MM.1S (cell line): ENCODE measurements at regions not wholly inside any gene's neighbourhood (a gene's known extent, or its start where the extent isn't known, plus 50 kb on each side); places are given as distances from the start of the nearest gene placed in this dataset.

Source experiments
- DNase-seq: peaks from one replicate; pipeline ENCODE4 v3.0.0-alpha.2; 2015
- H2AFZ ChIP-seq: fragments of 300-600 bp; sonication (generic); 2 replicates; pipeline ENCODE4 v1.6.0; 2016; ENCODE audit warnings: antibody characterized with exemption, low read length
- H3F3A ChIP-seq: fragments of 300-600 bp; sonication (generic); 2 replicates; pipeline ENCODE4 v1.6.1; 2016; ENCODE audit warnings: mild to moderate bottlenecking, antibody characterized with exemption, low read length, moderate library complexity, mixed read lengths; ENCODE audit not compliant: insufficient read depth
- H3K27ac ChIP-seq: fragments of 300-600 bp; sonication (generic); 2 replicates; pipeline ENCODE4 v1.5.1; 2016; ENCODE audit warnings: mild to moderate bottlenecking, low read length
- H3K27me3 ChIP-seq: fragments of 300-600 bp; sonication (generic); replicated peaks from 2 replicates; pipeline ENCODE4 v1.6.0; 2016; ENCODE audit warnings: low read length; ENCODE audit not compliant: insufficient read depth
- H3K36me3 ChIP-seq: fragments of 300-600 bp; sonication (generic); replicated peaks from 2 replicates; pipeline ENCODE4 v1.6.1; 2016; ENCODE audit warnings: mild to moderate bottlenecking, low read length, mixed read lengths; ENCODE audit not compliant: insufficient read depth
- H3K4me1 ChIP-seq: fragments of 300-600 bp; sonication (generic); 2 replicates; pipeline ENCODE4 v1.6.1; 2016; ENCODE audit warnings: low read length, mixed read lengths
- H3K4me2 ChIP-seq: fragments of 300-600 bp; sonication (generic); 2 replicates; pipeline ENCODE4 v1.6.0; 2016; ENCODE audit warnings: low read depth, low read length
- H3K4me3 ChIP-seq: fragments of 300-600 bp; sonication (generic); 2 replicates; pipeline ENCODE4 v1.5.1; 2016; ENCODE audit warnings: low read length, mixed read lengths
- H3K79me2 ChIP-seq: fragments of 300-600 bp; sonication (generic); 2 replicates; pipeline ENCODE4 v1.6.1; 2016; ENCODE audit warnings: mixed run types, low read length, mixed read lengths
- H3K9ac ChIP-seq: fragments of 300-600 bp; sonication (generic); 2 replicates; pipeline ENCODE4 v1.6.1; 2016; ENCODE audit warnings: low read length, mixed read lengths
- H3K9me2 ChIP-seq: fragments of 300-600 bp; sonication (generic); replicated peaks from 2 replicates; pipeline ENCODE4 v1.6.1; 2016; ENCODE audit warnings: mild to moderate bottlenecking, low read length, mixed read lengths; ENCODE audit not compliant: insufficient read depth
- H3K9me3 ChIP-seq: fragments of 300-600 bp; sonication (generic); replicated peaks from 2 replicates; pipeline ENCODE4 v1.6.1; 2016; ENCODE audit warnings: mild to moderate bottlenecking, low read length, mixed read lengths; ENCODE audit not compliant: insufficient read depth
- H4K20me1 ChIP-seq: fragments of 300-600 bp; sonication (generic); 2 replicates; pipeline ENCODE4 v1.6.1; 2016; ENCODE audit warnings: mild to moderate bottlenecking, low read length, moderate library complexity, mixed read lengths; ENCODE audit not compliant: insufficient read depth
- EZH2 ChIP-seq: fragments of 300-600 bp; sonication (generic); optimal IDR thresholded peaks from 2 replicates; pipeline ENCODE3; 2017; ENCODE audit warnings: low read depth, mild to moderate bottlenecking, antibody characterized with exemption, low read length, mixed read lengths
- EZH2phosphoT487 ChIP-seq: fragments of 300-600 bp; sonication (generic); IDR thresholded peaks from 2 replicates; pipeline ENCODE4 v1.6.1; 2018; ENCODE audit warnings: antibody characterized with exemption, low read length
- TF ChIP-seq, protein P1 (sequence below): fragments of 300-600 bp; sonication (generic); IDR thresholded peaks from 2 replicates; pipeline ENCODE4 v1.5.1; 2016; ENCODE audit warnings: antibody characterized with exemption, low read length, mixed read lengths

DNA sequence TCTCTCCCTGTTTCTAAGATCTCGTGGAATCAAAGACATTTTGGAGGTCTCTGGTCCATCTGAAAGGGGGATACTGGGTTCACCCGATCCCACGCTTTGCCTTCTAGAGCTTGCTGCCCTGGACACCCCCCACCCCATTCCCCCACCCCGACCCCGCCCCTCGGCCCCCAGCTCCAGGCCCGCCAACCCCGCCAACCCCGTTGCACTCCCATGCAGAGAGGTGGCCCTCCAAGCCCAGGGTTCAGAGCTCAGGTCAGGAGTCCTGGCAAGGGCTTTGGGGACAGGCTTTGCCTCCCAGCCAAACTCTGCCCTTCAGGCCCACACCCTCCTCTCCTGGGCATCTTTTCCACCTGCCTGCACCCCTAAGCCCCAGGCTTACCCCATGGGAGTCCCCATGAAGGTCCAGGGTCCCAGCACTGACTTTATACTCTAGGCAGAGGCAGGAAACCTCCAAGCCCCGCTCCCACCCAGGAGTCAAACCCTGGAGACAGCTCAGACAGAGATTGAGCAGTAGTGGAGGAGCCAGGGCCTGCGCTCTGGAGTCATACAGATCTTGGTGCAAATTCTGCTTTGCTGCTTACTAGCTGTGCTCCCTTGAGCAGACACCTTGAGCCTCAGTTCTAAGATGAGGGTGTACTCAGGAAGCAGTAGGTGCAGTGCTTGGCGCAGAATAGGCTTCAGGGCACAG, 155.9 kb downstream of the FOXD2 start:
- no peak overlapping the region for H2AFZ ChIP-seq
- no peaks in the 10 kb centered on the region for H3K9me3 ChIP-seq
- H3K4me1 ChIP-seq, result no peaks in the 10 kb centered on the region
- H3K79me2 ChIP-seq, result no peaks in the 10 kb centered on the region
- H3K9ac ChIP-seq, result no peak overlapping the region
- H3K27ac ChIP-seq, result no peak overlapping the region
- H3K4me2 ChIP-seq, result no peak overlapping the region
- H3K36me3 ChIP-seq, result no peaks in the 10 kb centered on the region
- H4K20me1 ChIP-seq, result no peaks in the 10 kb centered on the region
- H3F3A ChIP-seq, result no peaks in the 10 kb centered on the region
- H3K27me3 ChIP-seq, result no peaks in the 10 kb centered on the region
- H3K9me2 ChIP-seq, result no peaks in the 10 kb centered on the region
- H3K4me3 ChIP-seq, result no peak overlapping the region
- no peak for DNase-seq
- TF ChIP-seq EZH2phosphoT487 (no peak), EZH2 (no peak)
- TF ChIP-seq, protein P1, sequence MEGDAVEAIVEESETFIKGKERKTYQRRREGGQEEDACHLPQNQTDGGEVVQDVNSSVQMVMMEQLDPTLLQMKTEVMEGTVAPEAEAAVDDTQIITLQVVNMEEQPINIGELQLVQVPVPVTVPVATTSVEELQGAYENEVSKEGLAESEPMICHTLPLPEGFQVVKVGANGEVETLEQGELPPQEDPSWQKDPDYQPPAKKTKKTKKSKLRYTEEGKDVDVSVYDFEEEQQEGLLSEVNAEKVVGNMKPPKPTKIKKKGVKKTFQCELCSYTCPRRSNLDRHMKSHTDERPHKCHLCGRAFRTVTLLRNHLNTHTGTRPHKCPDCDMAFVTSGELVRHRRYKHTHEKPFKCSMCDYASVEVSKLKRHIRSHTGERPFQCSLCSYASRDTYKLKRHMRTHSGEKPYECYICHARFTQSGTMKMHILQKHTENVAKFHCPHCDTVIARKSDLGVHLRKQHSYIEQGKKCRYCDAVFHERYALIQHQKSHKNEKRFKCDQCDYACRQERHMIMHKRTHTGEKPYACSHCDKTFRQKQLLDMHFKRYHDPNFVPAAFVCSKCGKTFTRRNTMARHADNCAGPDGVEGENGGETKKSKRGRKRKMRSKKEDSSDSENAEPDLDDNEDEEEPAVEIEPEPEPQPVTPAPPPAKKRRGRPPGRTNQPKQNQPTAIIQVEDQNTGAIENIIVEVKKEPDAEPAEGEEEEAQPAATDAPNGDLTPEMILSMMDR, result no peak

DNA sequence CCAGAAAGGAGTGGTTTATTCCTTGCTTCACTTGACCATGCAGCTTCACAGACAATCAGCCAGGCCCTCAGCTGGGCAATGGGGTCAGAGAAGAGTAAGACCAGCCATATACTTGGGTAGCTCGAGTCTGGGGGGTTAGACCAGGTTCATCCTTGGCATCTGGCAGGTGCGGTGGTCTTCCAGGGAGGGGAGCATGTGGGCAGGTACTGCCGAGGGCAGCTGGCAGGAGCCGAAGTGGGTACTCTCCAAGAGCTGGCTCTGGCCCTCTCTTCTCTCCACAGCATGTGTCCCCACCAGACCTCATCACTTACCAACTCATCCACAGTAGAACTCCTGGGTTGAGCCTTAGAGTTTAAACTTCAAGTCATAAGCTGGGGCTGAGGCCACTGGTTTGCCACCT, 156.8 kb downstream of the FOXD2 start:
- no peaks in the 10 kb centered on the region for H3K36me3 ChIP-seq

DNA sequence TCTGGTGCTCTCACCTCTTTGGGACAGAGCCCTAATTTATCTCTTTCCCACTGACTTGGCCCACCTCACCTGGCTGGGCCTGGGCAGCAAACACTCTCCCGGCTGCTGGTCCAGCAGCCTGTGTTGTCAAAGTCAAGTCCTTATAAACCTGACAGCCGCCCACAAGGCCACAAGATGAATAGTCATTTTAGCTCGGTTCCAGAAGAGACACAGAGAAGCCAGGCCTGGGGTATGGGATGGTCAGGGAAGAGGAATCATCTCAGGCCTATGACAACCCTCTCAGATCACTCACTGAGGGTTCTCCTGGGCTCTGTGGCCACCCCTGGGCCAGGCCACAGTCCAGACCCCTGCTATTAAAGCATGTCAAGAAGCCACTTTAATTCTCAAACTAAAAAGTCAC, 158.5 kb downstream of the FOXD2 start:
- DNase-seq, result no peak
- no peaks in the 10 kb centered on the region for H3K9me3 ChIP-seq

More for the DNA sequence above, 156.8 kb downstream of the FOXD2 start:
- Histone ChIP-seq H3K9ac (no peak overlapping the region), H4K20me1 (no peaks in the 10 kb centered on the region), H3K27ac (no peak overlapping the region), H3K4me1 (no peaks in the 10 kb centered on the region), H2AFZ (no peak overlapping the region), H3K4me3 (no peak overlapping the region), H3K4me2 (no peak overlapping the region), H3F3A (no peaks in the 10 kb centered on the region), H3K9me3 (no peaks in the 10 kb centered on the region), H3K9me2 (no peaks in the 10 kb centered on the region), H3K79me2 (no peaks in the 10 kb centered on the region), H3K27me3 (no peaks in the 10 kb centered on the region)
- no peak for DNase-seq
- TF ChIP-seq EZH2phosphoT487 (no peak), EZH2 (no peak)
- TF ChIP-seq, protein P1, result no peak

More for the DNA sequence above, 158.5 kb downstream of the FOXD2 start:
- Histone ChIP-seq H3K36me3 (no peaks in the 10 kb centered on the region), H3F3A (no peaks in the 10 kb centered on the region), H3K9me2 (no peaks in the 10 kb centered on the region), H3K4me1 (no peaks in the 10 kb centered on the region), H3K27ac (no peak overlapping the region), H4K20me1 (no peaks in the 10 kb centered on the region), H3K9ac (no peak overlapping the region), H3K4me2 (no peak overlapping the region), H3K4me3 (no peak overlapping the region), H2AFZ (no peak overlapping the region), H3K27me3 (no peaks in the 10 kb centered on the region), H3K79me2 (no peaks in the 10 kb centered on the region)
- TF ChIP-seq, protein P1, result no peak
- TF ChIP-seq EZH2phosphoT487 (no peak), EZH2 (no peak)
